K562 (cell line): ENCODE measurements at regions not wholly inside any gene's neighbourhood (a gene's known extent, or its start where the extent isn't known, plus 50 kb on each side); places are given as distances from the start of the nearest gene placed in this dataset.

ENCODE experiments used
- GABPA ChIP-seq: fragments of 200-800 bp; sonication (Bioruptor generic); conservative IDR thresholded peaks from 2 replicates; pipeline ENCODE4 v1.6.1; 2016; ENCODE audit warnings: low read depth, missing genetic modification characterization, missing compliant biosample characterization
- KLF6 ChIP-seq: fragments of 250-450 bp; sonication (Bioruptor Pico); IDR thresholded peaks from 2 replicates; pipeline ENCODE4 v1.4.0; 2020; ENCODE audit warnings: mild to moderate bottlenecking, moderate library complexity, borderline replicate concordance
- POLR2A ChIP-seq: fragments of 450-650 bp; conservative IDR thresholded peaks from 2 replicates; pipeline ENCODE4 v1.6.1; 2016
- RBM14 ChIP-seq: fragments of 200-400 bp; formaldehyde crosslinking; IDR thresholded peaks from 2 replicates; pipeline ENCODE4 v1.6.1; 2018; ENCODE audit warnings: low read depth, mild to moderate bottlenecking, low read length, moderate library complexity, borderline replicate concordance; ENCODE audit not compliant: insufficient read depth
- RCOR1 ChIP-seq, 2 experiments: IDR thresholded peaks; 2 replicates each; pipeline ENCODE4 v1.6.1; 2012; ENCODE audit warnings: low read depth in 2 of 2, low read length in 2 of 2, borderline replicate concordance in 1 of 2, improper control_type of control experiment in 1 of 2
- SAFB ChIP-seq: fragments of 200-400 bp; formaldehyde crosslinking; IDR thresholded peaks from 2 replicates; pipeline ENCODE4 v1.6.1; 2017; ENCODE audit warnings: low read depth, low read length, borderline replicate concordance
- TGIF2 ChIP-seq: sonication (generic); formaldehyde crosslinking; IDR thresholded peaks from 2 replicates; pipeline ENCODE4 v1.8.1; 2022; ENCODE audit warnings: mild to moderate bottlenecking, missing genetic modification reagents, moderate library complexity
- ZKSCAN1 ChIP-seq: fragments of 150-350 bp; IDR thresholded peaks from 2 replicates; pipeline ENCODE4 v1.6.1; 2016; ENCODE audit warnings: low read depth, low read length
- TF ChIP-seq, protein P1 (sequence below): sonication (generic); formaldehyde crosslinking; IDR thresholded peaks from 2 replicates; pipeline ENCODE4 v1.8.1; 2023; ENCODE audit warnings: mild to moderate bottlenecking, missing genetic modification reagents
- TF ChIP-seq, protein P2 (sequence below): sonication (generic); formaldehyde crosslinking; IDR thresholded peaks from 2 replicates; pipeline ENCODE4 v1.8.0; 2023; ENCODE audit warnings: mild to moderate bottlenecking, missing genetic modification reagents
- TF ChIP-seq, protein P3 (sequence below): fragments of 250-450 bp; sonication (Bioruptor Pico); IDR thresholded peaks from 2 replicates; pipeline ENCODE4 v1.8.0; 2022; ENCODE audit warnings: inconsistent platforms, mild to moderate bottlenecking, moderate library complexity, borderline replicate concordance

DNA sequence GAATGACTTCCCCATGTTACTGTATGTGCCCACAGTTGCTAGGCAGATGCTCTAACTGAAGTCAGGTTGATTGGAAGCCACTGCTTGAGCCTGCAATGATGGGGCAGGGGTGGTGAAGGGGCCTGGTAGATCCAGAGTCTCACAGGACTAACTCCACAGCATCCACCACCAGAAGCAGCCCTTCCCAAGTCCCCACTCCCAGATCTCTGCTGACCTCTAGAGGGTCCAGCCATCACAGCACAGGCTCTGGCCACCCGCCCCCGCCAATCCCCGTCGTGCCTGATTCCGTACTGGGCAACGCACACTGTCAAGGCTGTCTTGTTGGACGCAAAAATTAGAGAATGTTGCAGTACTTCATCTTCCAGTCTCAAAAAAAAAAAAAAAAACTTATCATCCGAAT lies 136.8 kb upstream of the PDE1C start:
- TF ChIP-seq KLF6 (CRISPR knock-in tag) = no peak
- TF ChIP-seq GABPA (tag) = no peak
- TF ChIP-seq, protein P1, sequence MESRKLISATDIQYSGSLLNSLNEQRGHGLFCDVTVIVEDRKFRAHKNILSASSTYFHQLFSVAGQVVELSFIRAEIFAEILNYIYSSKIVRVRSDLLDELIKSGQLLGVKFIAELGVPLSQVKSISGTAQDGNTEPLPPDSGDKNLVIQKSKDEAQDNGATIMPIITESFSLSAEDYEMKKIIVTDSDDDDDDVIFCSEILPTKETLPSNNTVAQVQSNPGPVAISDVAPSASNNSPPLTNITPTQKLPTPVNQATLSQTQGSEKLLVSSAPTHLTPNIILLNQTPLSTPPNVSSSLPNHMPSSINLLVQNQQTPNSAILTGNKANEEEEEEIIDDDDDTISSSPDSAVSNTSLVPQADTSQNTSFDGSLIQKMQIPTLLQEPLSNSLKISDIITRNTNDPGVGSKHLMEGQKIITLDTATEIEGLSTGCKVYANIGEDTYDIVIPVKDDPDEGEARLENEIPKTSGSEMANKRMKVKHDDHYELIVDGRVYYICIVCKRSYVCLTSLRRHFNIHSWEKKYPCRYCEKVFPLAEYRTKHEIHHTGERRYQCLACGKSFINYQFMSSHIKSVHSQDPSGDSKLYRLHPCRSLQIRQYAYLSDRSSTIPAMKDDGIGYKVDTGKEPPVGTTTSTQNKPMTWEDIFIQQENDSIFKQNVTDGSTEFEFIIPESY (CRISPR knock-in tag) = no peak
- TF ChIP-seq TGIF2 (CRISPR knock-in tag) = no peak
- TF ChIP-seq POLR2A = no peak
- TF ChIP-seq, protein P2, sequence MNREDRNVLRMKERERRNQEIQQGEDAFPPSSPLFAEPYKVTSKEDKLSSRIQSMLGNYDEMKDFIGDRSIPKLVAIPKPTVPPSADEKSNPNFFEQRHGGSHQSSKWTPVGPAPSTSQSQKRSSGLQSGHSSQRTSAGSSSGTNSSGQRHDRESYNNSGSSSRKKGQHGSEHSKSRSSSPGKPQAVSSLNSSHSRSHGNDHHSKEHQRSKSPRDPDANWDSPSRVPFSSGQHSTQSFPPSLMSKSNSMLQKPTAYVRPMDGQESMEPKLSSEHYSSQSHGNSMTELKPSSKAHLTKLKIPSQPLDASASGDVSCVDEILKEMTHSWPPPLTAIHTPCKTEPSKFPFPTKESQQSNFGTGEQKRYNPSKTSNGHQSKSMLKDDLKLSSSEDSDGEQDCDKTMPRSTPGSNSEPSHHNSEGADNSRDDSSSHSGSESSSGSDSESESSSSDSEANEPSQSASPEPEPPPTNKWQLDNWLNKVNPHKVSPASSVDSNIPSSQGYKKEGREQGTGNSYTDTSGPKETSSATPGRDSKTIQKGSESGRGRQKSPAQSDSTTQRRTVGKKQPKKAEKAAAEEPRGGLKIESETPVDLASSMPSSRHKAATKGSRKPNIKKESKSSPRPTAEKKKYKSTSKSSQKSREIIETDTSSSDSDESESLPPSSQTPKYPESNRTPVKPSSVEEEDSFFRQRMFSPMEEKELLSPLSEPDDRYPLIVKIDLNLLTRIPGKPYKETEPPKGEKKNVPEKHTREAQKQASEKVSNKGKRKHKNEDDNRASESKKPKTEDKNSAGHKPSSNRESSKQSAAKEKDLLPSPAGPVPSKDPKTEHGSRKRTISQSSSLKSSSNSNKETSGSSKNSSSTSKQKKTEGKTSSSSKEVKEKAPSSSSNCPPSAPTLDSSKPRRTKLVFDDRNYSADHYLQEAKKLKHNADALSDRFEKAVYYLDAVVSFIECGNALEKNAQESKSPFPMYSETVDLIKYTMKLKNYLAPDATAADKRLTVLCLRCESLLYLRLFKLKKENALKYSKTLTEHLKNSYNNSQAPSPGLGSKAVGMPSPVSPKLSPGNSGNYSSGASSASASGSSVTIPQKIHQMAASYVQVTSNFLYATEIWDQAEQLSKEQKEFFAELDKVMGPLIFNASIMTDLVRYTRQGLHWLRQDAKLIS = no peak
- TF ChIP-seq, protein P3, sequence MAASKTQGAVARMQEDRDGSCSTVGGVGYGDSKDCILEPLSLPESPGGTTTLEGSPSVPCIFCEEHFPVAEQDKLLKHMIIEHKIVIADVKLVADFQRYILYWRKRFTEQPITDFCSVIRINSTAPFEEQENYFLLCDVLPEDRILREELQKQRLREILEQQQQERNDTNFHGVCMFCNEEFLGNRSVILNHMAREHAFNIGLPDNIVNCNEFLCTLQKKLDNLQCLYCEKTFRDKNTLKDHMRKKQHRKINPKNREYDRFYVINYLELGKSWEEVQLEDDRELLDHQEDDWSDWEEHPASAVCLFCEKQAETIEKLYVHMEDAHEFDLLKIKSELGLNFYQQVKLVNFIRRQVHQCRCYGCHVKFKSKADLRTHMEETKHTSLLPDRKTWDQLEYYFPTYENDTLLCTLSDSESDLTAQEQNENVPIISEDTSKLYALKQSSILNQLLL (CRISPR knock-in tag) = no peak
- TF ChIP-seq RBM14 = no peak
- TF ChIP-seq SAFB = no peak
- no peak for TF ChIP-seq ZKSCAN1
- no peak for TF ChIP-seq RCOR1 (IDR thresholded peaks at IDR 0.05; ENCODE audit: borderline replicate concordance in 1 of 2, low read depth in 2 of 2, low read length in 2 of 2)
